Loucy (cell line): ENCODE measurements at regions not wholly inside any gene's neighbourhood (a gene's known extent, or its start where the extent isn't known, plus 50 kb on each side); places are given as distances from the start of the nearest gene placed in this dataset.

ENCODE experiments used
- EZH2phosphoT487 ChIP-seq: fragments of 200-600 bp; IDR thresholded peaks from 2 replicates; pipeline ENCODE4 v1.6.1; 2018; ENCODE audit warnings: antibody characterized with exemption, mild to moderate bottlenecking, moderate library complexity, borderline replicate concordance
- TF ChIP-seq, protein P1 (sequence below): fragments of 200-600 bp; sonication (generic); conservative IDR thresholded peaks from 2 replicates; pipeline ENCODE4 v1.5.1; 2014; ENCODE audit warnings: mild to moderate bottlenecking, antibody characterized with exemption, low read length

DNA sequence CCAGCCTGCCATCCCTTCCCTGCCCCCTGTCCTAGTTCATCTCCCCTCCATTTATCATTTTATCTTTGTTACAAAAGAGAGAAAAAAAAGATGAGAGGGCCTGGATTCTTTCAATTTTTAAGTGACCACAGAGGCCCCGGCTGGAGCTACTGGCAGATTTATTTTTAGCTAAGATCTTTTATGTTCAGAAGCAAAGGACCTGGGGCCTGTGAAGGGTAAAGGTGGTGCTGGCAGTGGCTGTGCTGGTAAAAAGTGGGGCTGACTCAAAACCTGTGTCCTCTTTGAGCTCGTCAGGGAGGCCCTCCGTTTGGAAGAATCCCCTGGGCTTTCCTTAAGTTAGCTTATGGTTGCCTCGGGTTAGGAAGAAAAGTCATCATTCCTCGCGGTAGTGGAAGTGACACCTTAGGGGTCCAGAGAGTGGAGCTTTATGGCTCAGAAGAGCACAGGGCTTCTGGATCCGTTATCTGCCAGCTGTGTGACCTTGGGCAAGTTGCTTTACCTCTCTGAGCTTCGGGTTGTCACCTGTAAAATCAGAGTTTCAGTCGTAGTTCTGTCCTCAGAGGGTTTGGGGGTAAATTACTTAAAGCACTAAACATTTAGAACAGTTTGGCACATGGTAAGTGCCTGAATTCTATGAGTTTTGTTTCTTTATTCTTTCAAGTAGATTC, 923.8 kb upstream of the EEF2KMT start:
- TF ChIP-seq EZH2phosphoT487 = no peak
- TF ChIP-seq, protein P1, sequence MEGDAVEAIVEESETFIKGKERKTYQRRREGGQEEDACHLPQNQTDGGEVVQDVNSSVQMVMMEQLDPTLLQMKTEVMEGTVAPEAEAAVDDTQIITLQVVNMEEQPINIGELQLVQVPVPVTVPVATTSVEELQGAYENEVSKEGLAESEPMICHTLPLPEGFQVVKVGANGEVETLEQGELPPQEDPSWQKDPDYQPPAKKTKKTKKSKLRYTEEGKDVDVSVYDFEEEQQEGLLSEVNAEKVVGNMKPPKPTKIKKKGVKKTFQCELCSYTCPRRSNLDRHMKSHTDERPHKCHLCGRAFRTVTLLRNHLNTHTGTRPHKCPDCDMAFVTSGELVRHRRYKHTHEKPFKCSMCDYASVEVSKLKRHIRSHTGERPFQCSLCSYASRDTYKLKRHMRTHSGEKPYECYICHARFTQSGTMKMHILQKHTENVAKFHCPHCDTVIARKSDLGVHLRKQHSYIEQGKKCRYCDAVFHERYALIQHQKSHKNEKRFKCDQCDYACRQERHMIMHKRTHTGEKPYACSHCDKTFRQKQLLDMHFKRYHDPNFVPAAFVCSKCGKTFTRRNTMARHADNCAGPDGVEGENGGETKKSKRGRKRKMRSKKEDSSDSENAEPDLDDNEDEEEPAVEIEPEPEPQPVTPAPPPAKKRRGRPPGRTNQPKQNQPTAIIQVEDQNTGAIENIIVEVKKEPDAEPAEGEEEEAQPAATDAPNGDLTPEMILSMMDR = no peak
